CD4-positive, alpha-beta T cell (primary cell): ENCODE measurements at regions not wholly inside any gene's neighbourhood (a gene's known extent, or its start where the extent isn't known, plus 50 kb on each side); places are given as distances from the start of the nearest gene placed in this dataset.

Source experiments
- ATAC-seq: fragments of 200-7000 bp; cut with Tn5 transposase; one replicate; pipeline ENCODE4 v1.10.0; 2022; ENCODE audit warnings: mild to moderate bottlenecking; ENCODE audit not compliant: poor library complexity
- CTCF ChIA-PET: fragments of 350-600 bp; sonication (Branson Sonifier 250); formaldehyde crosslinking; loops from one replicate; lab custom pipeline; 2021; ENCODE audit warnings: antibody characterized with exemption, inconsistent platforms; lab: Charles Lee
- POLR2A ChIA-PET: fragments of 350-600 bp; sonication (Branson Sonifier 250); formaldehyde crosslinking; loops from one replicate; lab custom pipeline; 2021; ENCODE audit warnings: antibody characterized with exemption, inconsistent platforms; lab: Charles Lee
- DNase-seq, 14 experiments: peaks; one replicate each; pipeline ENCODE4 v3.0.0-alpha.2; 2013 to 2020; ENCODE audit warnings: mixed read lengths in 2 of 14
- H3K27ac ChIP-seq, 2 donors: one replicate each; pipeline versions ENCODE4 v1.5.1 to v1.7.0; 2013; ENCODE audit warnings: low read length in 2 of 2, low read depth in 1 of 2, mild to moderate bottlenecking in 1 of 2
- H3K27me3 ChIP-seq, 2 experiments: 1 replicate in 1 of 2; 2 replicates in 1 of 2; pipeline versions ENCODE4 v1.6.1 to v1.7.0; 2013; ENCODE audit warnings: low read length in 2 of 2, control low read depth in 1 of 2, mild to moderate bottlenecking in 1 of 2, moderate library complexity in 1 of 2; ENCODE audit not compliant: insufficient read depth in 2 of 2, control insufficient read depth in 1 of 2
- H3K36me3 ChIP-seq: one replicate; pipeline ENCODE4 v1.6.1; 2013; ENCODE audit warnings: low read length, control low read depth; ENCODE audit not compliant: insufficient read depth
- H3K4me1 ChIP-seq: one replicate; pipeline ENCODE4 v1.6.1; 2013; ENCODE audit warnings: low read length, control low read depth; ENCODE audit not compliant: insufficient read depth
- H3K4me3 ChIP-seq: one replicate; pipeline ENCODE4 v1.5.1; 2013; ENCODE audit warnings: mild to moderate bottlenecking, low read length, moderate library complexity
- H3K9me3 ChIP-seq, 2 experiments: 1 replicate in 1 of 2; 2 replicates in 1 of 2; pipeline versions ENCODE4 v1.6.1 to v1.7.0; 2013; ENCODE audit warnings: low read length in 2 of 2, mild to moderate bottlenecking in 2 of 2, control low read depth in 1 of 2, moderate library complexity in 1 of 2; ENCODE audit not compliant: control insufficient read depth in 1 of 2, insufficient read depth in 1 of 2
- H3K27ac Mint-ChIP-seq: one replicate; pipeline ENCODE4 v1.8.0; 2020; ENCODE audit warnings: mixed read lengths
- H3K27me3 Mint-ChIP-seq: one replicate; pipeline ENCODE4 v1.8.0; 2021; ENCODE audit warnings: mixed read lengths
- H3K36me3 Mint-ChIP-seq: one replicate; pipeline ENCODE4 v1.8.0; 2021; ENCODE audit warnings: low read depth, mixed read lengths
- H3K4me1 Mint-ChIP-seq: one replicate; pipeline ENCODE4 v1.8.0; 2021; ENCODE audit warnings: low read depth, mixed read lengths
- H3K4me3 Mint-ChIP-seq: one replicate; pipeline ENCODE4 v1.8.0; 2020; ENCODE audit warnings: mild to moderate bottlenecking, mixed read lengths
- H3K9me3 Mint-ChIP-seq: one replicate; pipeline ENCODE4 v1.8.0; 2020; ENCODE audit warnings: mixed read lengths
- intact Hi-C, 2 experiments: fragments of 100-400 bp; cut with DNase I in 1 of 2; cut with micrococcal nuclease in 1 of 2; formaldehyde crosslinking; loops; one replicate each; pipeline versions ENCODE4 v1.15.1 to v1.9.0; 2023 to 2025; cut with DNase I, micrococcal nuclease
- TF ChIP-seq, protein P1 (sequence below): fragments of 200-600 bp; IDR thresholded peaks from one replicate; pipeline ENCODE4 v1.8.0; 2022; ENCODE audit warnings: antibody characterized with exemption, mild to moderate bottlenecking

DNA sequence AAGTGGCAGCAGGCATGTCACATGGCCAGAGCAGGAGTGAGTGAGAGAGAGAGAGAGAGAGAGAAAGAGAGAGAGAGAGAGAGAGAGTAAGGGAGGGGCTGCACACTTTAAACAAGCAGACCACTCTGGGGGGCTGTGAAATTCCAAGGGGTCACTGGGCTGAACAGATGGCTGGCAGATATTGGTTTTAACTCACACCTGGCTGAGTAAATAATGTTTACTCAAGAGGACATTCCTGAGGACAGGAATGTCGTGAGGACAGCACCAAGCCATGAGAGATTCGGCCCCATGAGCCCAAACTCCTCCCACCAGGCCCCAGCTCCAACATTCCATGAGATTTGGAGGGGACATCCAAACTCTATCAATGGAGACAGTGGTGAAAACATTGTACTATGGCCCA, 269.7 kb downstream of the CBLN1 start:
- H3K27ac Mint-ChIP-seq = no peak overlapping the region
- H3K36me3 Mint-ChIP-seq = no peaks in the 10 kb centered on the region
- H3K4me1 ChIP-seq = no peaks in the 10 kb centered on the region
- peaks cover 0 to 3% of the 10 kb centered on the region in 2 experiments for H3K27me3 ChIP-seq
- H3K4me3 ChIP-seq = no peak overlapping the region
- H3K9me3 ChIP-seq = peaks cover 0 to 35% of the 10 kb centered on the region in 2 experiments
- H3K27me3 Mint-ChIP-seq = no peaks in the 10 kb centered on the region
- H3K27ac ChIP-seq = no peak overlapping the region
- DNase-seq (no peak), ATAC-seq (no peak)
- ChIA-PET POLR2A (no interaction called here), CTCF (no interaction called here)
- intact Hi-C loops = no loop called here
- H3K4me1 Mint-ChIP-seq = no peaks in the 10 kb centered on the region
- H3K4me3 Mint-ChIP-seq = no peak overlapping the region
- H3K36me3 ChIP-seq = no peaks in the 10 kb centered on the region
- TF ChIP-seq, protein P1, sequence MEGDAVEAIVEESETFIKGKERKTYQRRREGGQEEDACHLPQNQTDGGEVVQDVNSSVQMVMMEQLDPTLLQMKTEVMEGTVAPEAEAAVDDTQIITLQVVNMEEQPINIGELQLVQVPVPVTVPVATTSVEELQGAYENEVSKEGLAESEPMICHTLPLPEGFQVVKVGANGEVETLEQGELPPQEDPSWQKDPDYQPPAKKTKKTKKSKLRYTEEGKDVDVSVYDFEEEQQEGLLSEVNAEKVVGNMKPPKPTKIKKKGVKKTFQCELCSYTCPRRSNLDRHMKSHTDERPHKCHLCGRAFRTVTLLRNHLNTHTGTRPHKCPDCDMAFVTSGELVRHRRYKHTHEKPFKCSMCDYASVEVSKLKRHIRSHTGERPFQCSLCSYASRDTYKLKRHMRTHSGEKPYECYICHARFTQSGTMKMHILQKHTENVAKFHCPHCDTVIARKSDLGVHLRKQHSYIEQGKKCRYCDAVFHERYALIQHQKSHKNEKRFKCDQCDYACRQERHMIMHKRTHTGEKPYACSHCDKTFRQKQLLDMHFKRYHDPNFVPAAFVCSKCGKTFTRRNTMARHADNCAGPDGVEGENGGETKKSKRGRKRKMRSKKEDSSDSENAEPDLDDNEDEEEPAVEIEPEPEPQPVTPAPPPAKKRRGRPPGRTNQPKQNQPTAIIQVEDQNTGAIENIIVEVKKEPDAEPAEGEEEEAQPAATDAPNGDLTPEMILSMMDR = no peak
- peaks cover 6% of the 10 kb centered on the region for H3K9me3 Mint-ChIP-seq

DNA sequence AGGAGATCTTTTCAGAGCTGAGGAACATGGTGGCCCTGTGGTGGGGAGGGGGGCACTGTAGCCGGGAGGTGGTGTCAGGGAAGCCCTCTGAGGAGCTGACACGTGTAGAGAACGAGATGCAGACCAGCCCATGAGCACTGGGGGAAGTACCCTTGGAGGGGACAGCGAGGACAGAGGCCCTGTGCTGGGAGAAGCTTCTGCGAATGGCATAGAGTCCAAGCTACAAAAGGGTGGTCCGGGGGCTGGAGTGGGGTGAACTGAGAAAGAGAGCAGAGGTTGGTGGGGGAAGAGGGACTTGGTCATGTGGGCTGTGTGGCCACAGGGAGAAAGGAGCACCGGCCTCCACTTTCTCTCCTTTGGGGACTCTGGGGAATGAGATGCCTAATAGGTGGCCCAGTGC, 270.8 kb downstream of the CBLN1 start:
- ChIA-PET CTCF (no interaction called here), POLR2A (no interaction called here)

DNA sequence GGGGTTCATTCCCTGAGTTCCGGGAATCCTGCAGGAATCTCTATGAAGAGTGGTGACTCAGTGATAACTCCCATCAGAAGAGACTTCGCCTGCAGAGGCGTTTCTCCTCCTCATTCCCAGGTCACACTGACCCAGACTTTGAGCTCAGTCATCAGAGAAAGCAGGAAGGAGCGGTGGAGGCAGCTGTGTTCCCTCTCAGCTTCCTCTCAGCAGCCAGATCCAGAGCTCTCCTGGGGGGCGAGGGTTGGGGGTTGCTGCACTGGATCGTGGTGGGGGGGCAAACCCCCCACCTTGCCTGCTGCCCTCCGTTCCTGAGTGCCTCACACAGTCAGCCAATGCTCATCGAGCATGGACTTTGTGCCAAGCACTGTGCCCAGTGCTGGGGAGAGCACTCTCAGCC, 271.2 kb downstream of the CBLN1 start:
- Mint-ChIP-seq H3K4me1 (no peaks in the 10 kb centered on the region), H3K9me3 (peaks cover 9% of the 10 kb centered on the region), H3K27me3 (no peaks in the 10 kb centered on the region), H3K36me3 (no peaks in the 10 kb centered on the region), H3K4me3 (no peak overlapping the region), H3K27ac (no peak overlapping the region)
- Histone ChIP-seq H3K9me3 (peaks cover 0 to 35% of the 10 kb centered on the region in 2 experiments), H3K27me3 (peaks cover 0 to 3% of the 10 kb centered on the region in 2 experiments), H3K4me1 (no peaks in the 10 kb centered on the region), H3K4me3 (no peak overlapping the region), H3K27ac (no peak overlapping the region), H3K36me3 (no peaks in the 10 kb centered on the region)
- ATAC-seq (no peak), DNase-seq (no peak)
- CTCF ChIA-PET = no interaction called here
- TF ChIP-seq, protein P1 = no peak
- intact Hi-C loops = no loop called here
- POLR2A ChIA-PET = no interaction called here

More for the DNA sequence above, 270.8 kb downstream of the CBLN1 start:
- intact Hi-C loops = no loop called here
- H3K9me3 Mint-ChIP-seq = peaks cover 8% of the 10 kb centered on the region
- Histone ChIP-seq H3K4me3 (no peak overlapping the region), H3K27me3 (peaks cover 0 to 3% of the 10 kb centered on the region in 2 experiments), H3K9me3 (peaks cover 0 to 35% of the 10 kb centered on the region in 2 experiments), H3K36me3 (no peaks in the 10 kb centered on the region), H3K4me1 (no peaks in the 10 kb centered on the region), H3K27ac (no peak overlapping the region)
- no peaks in the 10 kb centered on the region for H3K27me3 Mint-ChIP-seq
- no peaks in the 10 kb centered on the region for H3K4me1 Mint-ChIP-seq
- no peak overlapping the region for H3K27ac Mint-ChIP-seq
- ATAC-seq (no peak), DNase-seq (no peak)
- H3K36me3 Mint-ChIP-seq = no peaks in the 10 kb centered on the region
- no peak overlapping the region for H3K4me3 Mint-ChIP-seq
- TF ChIP-seq, protein P1 = no peak
